B cell (primary cell): ENCODE measurements at regions not wholly inside any gene's neighbourhood (a gene's known extent, or its start where the extent isn't known, plus 50 kb on each side); places are given as distances from the start of the nearest gene placed in this dataset.

Source experiments
- ATAC-seq: fragments of 200-7000 bp; cut with Tn5 transposase; one replicate; pipeline ENCODE4 v1.10.0; 2021; ENCODE audit warnings: low read depth, mild to moderate bottlenecking, moderate number of reproducible peaks, moderate library complexity
- CTCF ChIA-PET: fragments of 350-600 bp; sonication (Branson Sonifier 250); formaldehyde crosslinking; loops from one replicate; lab custom pipeline; 2021; ENCODE audit warnings: antibody characterized with exemption, inconsistent platforms; lab: Charles Lee
- POLR2A ChIA-PET: fragments of 350-600 bp; sonication (Branson Sonifier 250); formaldehyde crosslinking; loops from one replicate; lab custom pipeline; 2021; ENCODE audit warnings: antibody characterized with exemption; lab: Charles Lee
- DNase-seq: peaks from one replicate; pipeline ENCODE4 v3.0.0; 2013
- H2AFZ ChIP-seq: 2 replicates; pipeline ENCODE4 v1.6.1; 2012; ENCODE audit warnings: mild to moderate bottlenecking, low read depth, low read length; ENCODE audit not compliant: insufficient read depth, poor library complexity, severe bottlenecking
- H3K27ac ChIP-seq, 2 donors: 1 replicate in 1 of 2; 2 replicates in 1 of 2; pipeline ENCODE4 v1.5.1; 2012 to 2013; ENCODE audit warnings: low read length in 2 of 2, mild to moderate bottlenecking in 2 of 2, moderate library complexity in 1 of 2
- H3K27me3 ChIP-seq, 4 experiments: fragments of 200-600 bp in 1 of 4; sonication (generic) in 1 of 4; replicated peaks in 1 of 4; 1 replicate in 2 of 4; 2 replicates in 2 of 4; pipeline versions ENCODE4 v1.6.1 to v1.7.0; 2013 to 2016; ENCODE audit warnings: low read length in 3 of 4, mild to moderate bottlenecking in 2 of 4, mixed read lengths in 1 of 4, moderate library complexity in 1 of 4; ENCODE audit not compliant: insufficient read depth in 4 of 4, control insufficient read depth in 3 of 4; ENCODE audit errors: control extremely low read depth in 1 of 4
- H3K36me3 ChIP-seq, 2 experiments: replicated peaks in 1 of 2; 1 replicate in 1 of 2; 2 replicates in 1 of 2; pipeline versions ENCODE4 v1.6.1 to v1.7.1; 2013; ENCODE audit warnings: low read length in 1 of 2; ENCODE audit not compliant: insufficient read depth in 2 of 2, control insufficient read depth in 1 of 2; ENCODE audit errors: control extremely low read depth in 1 of 2, extremely low read depth in 1 of 2
- H3K4me1 ChIP-seq, 2 donors: fragments of 200-600 bp in 1 of 2; sonication (generic) in 1 of 2; 1 replicate in 1 of 2; 2 replicates in 1 of 2; pipeline versions ENCODE4 v1.5.1 to v1.6.1; 2013 to 2017; ENCODE audit warnings: low read length in 2 of 2; ENCODE audit not compliant: control insufficient read depth in 2 of 2, insufficient read depth in 2 of 2
- H3K4me2 ChIP-seq: replicated peaks from 2 replicates; pipeline ENCODE3; 2012; ENCODE audit warnings: mild to moderate bottlenecking, low read depth, low read length; ENCODE audit not compliant: poor library complexity, severe bottlenecking
- H3K4me3 ChIP-seq, 5 experiments: fragments of 200-600 bp in 1 of 5; sonication (generic) in 1 of 5; 1 replicate in 3 of 5; 2 replicates in 2 of 5; pipeline versions ENCODE4 v1.5.1 to v1.7.0; 2011 to 2016; ENCODE audit warnings: low read length in 4 of 5, mild to moderate bottlenecking in 4 of 5, low read depth in 2 of 5, control low read depth in 1 of 5, moderate library complexity in 1 of 5; ENCODE audit not compliant: insufficient read depth in 1 of 5; ENCODE audit errors: control extremely low read depth in 1 of 5, extremely low read depth in 1 of 5
- H3K79me2 ChIP-seq: fragments of 200-600 bp; sonication (generic); one replicate; pipeline ENCODE4 v1.6.0; 2016; ENCODE audit warnings: low read length; ENCODE audit not compliant: control insufficient read depth, insufficient read depth
- H3K9ac ChIP-seq: fragments of 200-600 bp; sonication (generic); 2 replicates; pipeline ENCODE4 v1.6.1; 2017; ENCODE audit warnings: mild to moderate bottlenecking, low read length, moderate library complexity
- H3K9me3 ChIP-seq, 3 donors: one replicate each; pipeline versions ENCODE4 v1.6.1 to v1.7.1; 2013; ENCODE audit warnings: low read length in 2 of 3; ENCODE audit not compliant: control insufficient read depth in 2 of 3, insufficient read depth in 1 of 3; ENCODE audit errors: control extremely low read depth in 1 of 3
- H4K20me1 ChIP-seq: 2 replicates; pipeline ENCODE4 v1.6.0; 2012; ENCODE audit warnings: mild to moderate bottlenecking, low read length; ENCODE audit not compliant: insufficient read depth, control insufficient read depth, poor library complexity, severe bottlenecking
- H3K27ac Mint-ChIP-seq: one replicate; pipeline ENCODE4 v1.8.0; 2021; ENCODE audit warnings: mixed read lengths
- H3K27me3 Mint-ChIP-seq: one replicate; pipeline ENCODE4 v1.8.0; 2021; ENCODE audit warnings: mixed read lengths
- H3K4me1 Mint-ChIP-seq: one replicate; pipeline ENCODE4 v1.8.0; 2021; ENCODE audit warnings: mixed read lengths
- H3K4me3 Mint-ChIP-seq: one replicate; pipeline ENCODE4 v1.8.0; 2021; ENCODE audit warnings: mixed read lengths
- H3K9me3 Mint-ChIP-seq: one replicate; pipeline ENCODE4 v1.8.0; 2022; ENCODE audit warnings: mixed read lengths; ENCODE audit not compliant: insufficient read depth
- CTCF ChIP-seq: fragments of 200-600 bp; IDR thresholded peaks from one replicate; pipeline ENCODE4 v1.8.0; 2022; ENCODE audit warnings: antibody characterized with exemption, mild to moderate bottlenecking
- EZH2 ChIP-seq: IDR thresholded peaks from 2 replicates; pipeline ENCODE4 v1.6.1; 2012; ENCODE audit warnings: borderline replicate concordance, low read depth, mild to moderate bottlenecking, moderate library complexity, low read length; ENCODE audit not compliant: insufficient read depth, poor library complexity, severe bottlenecking
- WGBS: methylation state at CpG from one replicate; pipeline ENCODE4 v1.1.5; 2013; ENCODE audit warnings: missing lambda C conversion rate; ENCODE audit not compliant: insufficient coverage; 5-methylcytosine and 5-hydroxymethylcytosine counted together
- intact Hi-C: fragments of 100-400 bp; cut with micrococcal nuclease; formaldehyde crosslinking; loops from one replicate; pipeline ENCODE4 v1.10.0; 2022

GRCh38 chr1:29865051-29865450 is 628.7 kb downstream of the PTPRU start:
- H3K27me3 Mint-ChIP-seq = peaks cover 4% of the 10 kb centered on the region

GRCh38 chr1:29864431-29865022 is 628.2 kb downstream of the PTPRU start:
- H3K27ac Mint-ChIP-seq = no peak overlapping the region
- H3K27ac ChIP-seq = no peak overlapping the region
- H4K20me1 ChIP-seq = no peaks in the 10 kb centered on the region
- no peak overlapping the region for H3K9ac ChIP-seq
- no peaks in the 10 kb centered on the region for H3K79me2 ChIP-seq
- H2AFZ ChIP-seq = no peak overlapping the region
- H3K4me2 ChIP-seq = no peak overlapping the region
- intact Hi-C loops = no loop called here
- H3K4me3 ChIP-seq = no peak overlapping the region
- no peaks in the 10 kb centered on the region for H3K36me3 ChIP-seq
- WGBS = 67% methylated on average over 4 of the region's 5 CpGs
- no peak overlapping the region for H3K4me3 Mint-ChIP-seq
- peaks cover 0 to 30% (median 14%) of the 10 kb centered on the region in 3 donors for H3K9me3 ChIP-seq
- H3K9me3 Mint-ChIP-seq = peaks cover 12% of the 10 kb centered on the region
- CTCF ChIA-PET = no interaction called here
- H3K4me1 Mint-ChIP-seq = no peaks in the 10 kb centered on the region
- no peak for TF ChIP-seq EZH2
- TF ChIP-seq CTCF = no peak
- DNase-seq (no peak), ATAC-seq (no peak)
- no peaks in the 10 kb centered on the region for H3K4me1 ChIP-seq
- peaks cover 4% of the 10 kb centered on the region for H3K27me3 Mint-ChIP-seq
- POLR2A ChIA-PET = no interaction called here
- no peaks in the 10 kb centered on the region for H3K27me3 ChIP-seq

More at GRCh38 chr1:29865051-29865450, 628.7 kb downstream of the PTPRU start:
- Histone ChIP-seq H3K4me1 (no peaks in the 10 kb centered on the region), H2AFZ (no peak overlapping the region), H3K9me3 (peaks cover 0 to 25% (median 13%) of the 10 kb centered on the region in 3 donors), H3K4me2 (no peak overlapping the region), H3K79me2 (no peaks in the 10 kb centered on the region), H3K9ac (no peak overlapping the region), H3K4me3 (no peak overlapping the region), H3K27ac (no peak overlapping the region), H3K36me3 (no peaks in the 10 kb centered on the region), H3K27me3 (no peaks in the 10 kb centered on the region), H4K20me1 (no peaks in the 10 kb centered on the region)
- TF ChIP-seq EZH2 = no peak
- TF ChIP-seq CTCF = no peak
- Mint-ChIP-seq H3K27ac (no peak overlapping the region), H3K4me3 (no peak overlapping the region), H3K4me1 (no peaks in the 10 kb centered on the region), H3K9me3 (peaks cover 12% of the 10 kb centered on the region)
- intact Hi-C loops = no loop called here
- WGBS = no CpG with 5 or more reads among the region's 1 CpG
- ATAC-seq (no peak), DNase-seq (no peak)
- POLR2A ChIA-PET = no interaction called here
- CTCF ChIA-PET = no interaction called here
